ENCODE measurements at regions not wholly inside any gene's neighbourhood (a gene's known extent, or its start where the extent isn't known, plus 50 kb on each side); places are given as distances from the start of the nearest gene placed in this dataset.

- 67% methylated on average over 4 of the region's 4 CpGs for WGBS (ENCODE audit: insufficient coverage, low coverage, low lambda C conversion rate, missing lambda C conversion rate)
- H3K27ac ChIP-seq = no peak overlapping the region
- H3K36me3 ChIP-seq = no peaks in the 10 kb centered on the region
- H3K27me3 ChIP-seq = no peaks in the 10 kb centered on the region
- intact Hi-C loops (cut with DNase I) = no loop called here
- TF ChIP-seq, protein P1, sequence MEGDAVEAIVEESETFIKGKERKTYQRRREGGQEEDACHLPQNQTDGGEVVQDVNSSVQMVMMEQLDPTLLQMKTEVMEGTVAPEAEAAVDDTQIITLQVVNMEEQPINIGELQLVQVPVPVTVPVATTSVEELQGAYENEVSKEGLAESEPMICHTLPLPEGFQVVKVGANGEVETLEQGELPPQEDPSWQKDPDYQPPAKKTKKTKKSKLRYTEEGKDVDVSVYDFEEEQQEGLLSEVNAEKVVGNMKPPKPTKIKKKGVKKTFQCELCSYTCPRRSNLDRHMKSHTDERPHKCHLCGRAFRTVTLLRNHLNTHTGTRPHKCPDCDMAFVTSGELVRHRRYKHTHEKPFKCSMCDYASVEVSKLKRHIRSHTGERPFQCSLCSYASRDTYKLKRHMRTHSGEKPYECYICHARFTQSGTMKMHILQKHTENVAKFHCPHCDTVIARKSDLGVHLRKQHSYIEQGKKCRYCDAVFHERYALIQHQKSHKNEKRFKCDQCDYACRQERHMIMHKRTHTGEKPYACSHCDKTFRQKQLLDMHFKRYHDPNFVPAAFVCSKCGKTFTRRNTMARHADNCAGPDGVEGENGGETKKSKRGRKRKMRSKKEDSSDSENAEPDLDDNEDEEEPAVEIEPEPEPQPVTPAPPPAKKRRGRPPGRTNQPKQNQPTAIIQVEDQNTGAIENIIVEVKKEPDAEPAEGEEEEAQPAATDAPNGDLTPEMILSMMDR (IDR thresholded peaks at IDR 0.05) = no peak
- TF ChIP-seq POLR2A (IDR thresholded peaks at IDR 0.05) = no peak
- ATAC-seq = no peak
- no peaks in the 10 kb centered on the region for H3K4me1 ChIP-seq
- no peaks in the 10 kb centered on the region for H3K9me3 ChIP-seq
- DNase-seq = no peak
- H3K4me3 ChIP-seq = no peak overlapping the region
Measured at GRCh38 chr1:184892116-184892515, 82.2 kb downstream of the NIBAN1 start.

DNA sequence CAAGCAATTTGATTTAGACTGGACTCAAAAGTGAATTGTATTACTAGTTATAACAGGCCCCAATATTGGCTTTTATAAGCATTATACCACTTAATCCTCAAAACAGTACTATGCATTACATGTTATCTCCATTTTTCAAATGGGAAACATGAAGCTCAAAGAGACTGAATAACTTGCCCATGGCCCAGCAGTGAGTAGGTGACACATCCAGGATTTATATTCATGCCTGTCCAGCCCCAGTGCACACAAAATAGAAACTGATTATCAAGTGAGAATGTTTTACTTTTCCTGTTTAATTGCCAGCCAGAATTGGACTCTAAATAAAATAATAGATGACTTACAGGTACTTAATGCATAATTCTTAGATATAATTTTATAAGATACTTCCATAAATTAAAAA, 82.9 kb downstream of the NIBAN1 start:
- no peak overlapping the region for H3K4me3 ChIP-seq
- no peaks in the 10 kb centered on the region for H3K9me3 ChIP-seq
- intact Hi-C loops (cut with DNase I) = no loop called here
- H3K27me3 ChIP-seq = no peaks in the 10 kb centered on the region
- DNase-seq (no peak), ATAC-seq (no peak)
- H3K4me1 ChIP-seq = no peaks in the 10 kb centered on the region
- no peak overlapping the region for H3K27ac ChIP-seq
- TF ChIP-seq, protein P1 (IDR thresholded peaks at IDR 0.05) = no peak
- no peak for TF ChIP-seq POLR2A (IDR thresholded peaks at IDR 0.05)
- no peaks in the 10 kb centered on the region for H3K36me3 ChIP-seq

GRCh38 chr1:184890539-184890973, 83.8 kb downstream of the NIBAN1 start:
- no peak for TF ChIP-seq POLR2A (IDR thresholded peaks at IDR 0.05)
- TF ChIP-seq, protein P1 (IDR thresholded peaks at IDR 0.05) = no peak
- H3K27ac ChIP-seq = no peak overlapping the region

GRCh38 chr1:184889902-184890301, 84.4 kb downstream of the NIBAN1 start:
- ATAC-seq (no peak), DNase-seq (no peak)
- TF ChIP-seq POLR2A (IDR thresholded peaks at IDR 0.05) = no peak
- TF ChIP-seq, protein P1 (IDR thresholded peaks at IDR 0.05) = no peak
- H3K4me3 ChIP-seq = no peak overlapping the region
- H3K4me1 ChIP-seq = no peaks in the 10 kb centered on the region
- WGBS (ENCODE audit: insufficient coverage, low coverage, low lambda C conversion rate, missing lambda C conversion rate) = 75% methylated on average over 1 of the region's 3 CpGs
- no peaks in the 10 kb centered on the region for H3K36me3 ChIP-seq
- no peaks in the 10 kb centered on the region for H3K9me3 ChIP-seq
- H3K27ac ChIP-seq = no peak overlapping the region
- intact Hi-C loops (cut with DNase I) = no loop called here
- H3K27me3 ChIP-seq = no peaks in the 10 kb centered on the region

More at GRCh38 chr1:184890539-184890973, 83.8 kb downstream of the NIBAN1 start:
- no peak for ATAC-seq
- intact Hi-C loops (cut with DNase I) = no loop called here
- Histone ChIP-seq H3K27me3 (no peaks in the 10 kb centered on the region), H3K4me3 (no peak overlapping the region), H3K4me1 (no peaks in the 10 kb centered on the region), H3K9me3 (no peaks in the 10 kb centered on the region), H3K36me3 (no peaks in the 10 kb centered on the region)
- DNase-seq = no peak
- 39% methylated on average over 3 of the region's 3 CpGs for WGBS (ENCODE audit: insufficient coverage, low coverage, low lambda C conversion rate, missing lambda C conversion rate)

- H3K4me3 ChIP-seq = no peak overlapping the region
- no peaks in the 10 kb centered on the region for H3K27me3 ChIP-seq
- no peaks in the 10 kb centered on the region for H3K4me1 ChIP-seq
- H3K27ac ChIP-seq = no peak overlapping the region
- WGBS (ENCODE audit: insufficient coverage, low coverage, low lambda C conversion rate, missing lambda C conversion rate) = 73% methylated on average over 1 of the region's 1 CpG
- intact Hi-C loops (cut with DNase I) = no loop called here
- H3K36me3 ChIP-seq = no peaks in the 10 kb centered on the region
- no peaks in the 10 kb centered on the region for H3K9me3 ChIP-seq
- no peak for ATAC-seq
- TF ChIP-seq POLR2A (IDR thresholded peaks at IDR 0.05) = no peak
- TF ChIP-seq, protein P1 (IDR thresholded peaks at IDR 0.05) = no peak
- no peak for DNase-seq
Measured at GRCh38 chr1:184889166-184889565, 85.1 kb downstream of the NIBAN1 start.
